IMR-90 (cell line): ENCODE measurements at regions not wholly inside any gene's neighbourhood (a gene's known extent, or its start where the extent isn't known, plus 50 kb on each side); places are given as distances from the start of the nearest gene placed in this dataset.

ENCODE experiments used
- ATAC-seq: fragments of 200-7000 bp; cut with Tn5 transposase; 2 replicates; pipeline ENCODE4 v1.9.1; 2020; ENCODE audit warnings: low read depth, mild to moderate bottlenecking, moderate library complexity
- BruUV-seq: library from RNA; stranded (reverse); fragments of 400-500 nt; replicated peaks from 2 replicates; lab custom pipeline; 2021; lab: Mats Ljungman, UMichigan
- CTCF ChIA-PET: fragments of 300-600 bp; formaldehyde crosslinking; extraction: SDS; loops from one replicate; lab custom pipeline; 2021; ENCODE audit warnings: antibody characterized with exemption; lab: Yijun Ruan, JAX
- POLR2A ChIA-PET: fragments of 300-600 bp; sonication (Branson Sonifier 250); formaldehyde crosslinking; loops from one replicate; lab custom pipeline; 2022; ENCODE audit warnings: antibody characterized with exemption; ENCODE audit not compliant: unreplicated experiment; lab: Charles Lee
- DNase-seq: peaks from one replicate; pipeline ENCODE4 v3.0.0; 2013
- H2AFZ ChIP-seq: replicated peaks from 2 replicates; pipeline ENCODE3; 2013; ENCODE audit warnings: low read length, mild to moderate bottlenecking; ENCODE audit not compliant: poor library complexity
- H2AK5ac ChIP-seq: 2 replicates; pipeline ENCODE4 v1.6.1; 2013; ENCODE audit warnings: low read depth, low read length, inconsistent platforms
- H2AK9ac ChIP-seq: replicated peaks from 2 replicates; pipeline ENCODE3; 2013; ENCODE audit warnings: mild to moderate bottlenecking, low read depth, low read length, moderate library complexity; ENCODE audit not compliant: poor library complexity
- H2BK120ac ChIP-seq: 2 replicates; pipeline ENCODE4 v1.6.1; 2013; ENCODE audit warnings: low read depth, low read length, inconsistent platforms
- H2BK15ac ChIP-seq: 3 replicates; pipeline ENCODE4 v1.6.1; 2013; ENCODE audit warnings: low read depth, low read length, inconsistent platforms
- H2BK20ac ChIP-seq: 2 replicates; pipeline ENCODE4 v1.6.1; 2013; ENCODE audit warnings: low read depth, mild to moderate bottlenecking, inconsistent platforms, low read length, moderate library complexity
- H2BK5ac ChIP-seq: 2 replicates; pipeline ENCODE4 v1.6.1; 2013; ENCODE audit warnings: mild to moderate bottlenecking, low read depth, low read length, inconsistent platforms; ENCODE audit not compliant: poor library complexity, severe bottlenecking
- H3K14ac ChIP-seq: replicated peaks from 2 replicates; pipeline ENCODE4 v1.6.1; 2013; ENCODE audit warnings: low read depth, low read length, inconsistent platforms
- H3K18ac ChIP-seq: 2 replicates; pipeline ENCODE4 v1.6.1; 2013; ENCODE audit warnings: low read depth, low read length, control low read depth
- H3K23ac ChIP-seq: 2 replicates; pipeline ENCODE4 v1.6.1; 2013; ENCODE audit warnings: low read depth, low read length, inconsistent platforms
- H3K27ac ChIP-seq: 2 replicates; pipeline ENCODE4 v1.5.1; 2013; ENCODE audit warnings: mild to moderate bottlenecking, control low read depth, low read length; ENCODE audit not compliant: insufficient read depth
- H3K27me3 ChIP-seq: 2 replicates; pipeline ENCODE4 v1.6.1; 2013; ENCODE audit warnings: low read length; ENCODE audit not compliant: control insufficient read depth, insufficient read depth
- H3K36me3 ChIP-seq: 2 replicates; pipeline ENCODE4 v1.6.1; 2013; ENCODE audit warnings: low read length, mixed read lengths; ENCODE audit not compliant: control insufficient read depth, insufficient read depth
- H3K4ac ChIP-seq: 2 replicates; pipeline ENCODE4 v1.6.1; 2013; ENCODE audit warnings: low read depth, low read length, inconsistent platforms
- H3K4me1 ChIP-seq: 2 replicates; pipeline ENCODE4 v1.6.1; 2013; ENCODE audit warnings: low read length, mixed read lengths; ENCODE audit not compliant: control insufficient read depth, insufficient read depth
- H3K4me2 ChIP-seq: 2 replicates; pipeline ENCODE4 v1.6.1; 2013; ENCODE audit warnings: low read depth, mild to moderate bottlenecking, control low read depth, low read length, moderate library complexity
- H3K4me3 ChIP-seq: 2 replicates; pipeline ENCODE4 v1.5.1; 2013; ENCODE audit warnings: low read depth, mild to moderate bottlenecking, control low read depth, low read length, moderate library complexity; ENCODE audit not compliant: insufficient read depth
- H3K56ac ChIP-seq: 2 replicates; pipeline ENCODE4 v1.6.1; 2013; ENCODE audit warnings: low read length, inconsistent platforms; ENCODE audit not compliant: insufficient read depth; ENCODE audit errors: extremely low read depth
- H3K79me1 ChIP-seq, 2 experiments: 2 replicates each; pipeline ENCODE4 v1.6.1; 2013; ENCODE audit warnings: low read length in 2 of 2, inconsistent platforms in 1 of 2, low read depth in 1 of 2
- H3K9ac ChIP-seq: 2 replicates; pipeline ENCODE4 v1.6.1; 2013; ENCODE audit warnings: low read depth, low read length, control low read depth
- H3K9me1 ChIP-seq: 2 replicates; pipeline ENCODE4 v1.6.1; 2013; ENCODE audit warnings: low read length, inconsistent platforms; ENCODE audit not compliant: insufficient read depth
- H3K9me3 ChIP-seq: 2 replicates; pipeline ENCODE4 v1.6.1; 2013; ENCODE audit warnings: low read length; ENCODE audit not compliant: control insufficient read depth, insufficient read depth
- H4K20me1 ChIP-seq: 2 replicates; pipeline ENCODE4 v1.6.1; 2013; ENCODE audit warnings: low read length, inconsistent platforms; ENCODE audit not compliant: insufficient read depth
- H4K5ac ChIP-seq: 2 replicates; pipeline ENCODE4 v1.6.1; 2013; ENCODE audit warnings: mild to moderate bottlenecking, low read depth, low read length, control low read depth
- H4K8ac ChIP-seq, 2 experiments: 2 replicates each; pipeline ENCODE4 v1.6.1; 2013; ENCODE audit warnings: low read depth in 2 of 2, low read length in 2 of 2, control low read depth in 1 of 2, inconsistent platforms in 1 of 2
- H4K91ac ChIP-seq: 2 replicates; pipeline ENCODE4 v1.6.1; 2013; ENCODE audit warnings: low read depth, low read length, inconsistent platforms; ENCODE audit not compliant: insufficient read depth
- MXI1 ChIP-seq: IDR thresholded peaks from 2 replicates; pipeline ENCODE4 v1.6.1; 2012; ENCODE audit warnings: low read depth, mild to moderate bottlenecking, low read length, moderate library complexity, borderline replicate concordance
- WGBS, 2 experiments: methylation state at CpG; one replicate each; pipeline versions ENCODE4 v1.1.5 to v1.1.7; 2013; ENCODE audit warnings: missing lambda C conversion rate in 2 of 2; ENCODE audit not compliant: insufficient read length in 1 of 2; ENCODE audit errors: extremely low coverage in 2 of 2; 5-methylcytosine and 5-hydroxymethylcytosine counted together
- dilution Hi-C: fragments of 300-500 bp; cut with HindIII; formaldehyde crosslinking; loops from one replicate; pipeline ENCODE4 v1.14.3; 2018; ENCODE audit warnings: low sequenced_read_pairs; ENCODE audit not compliant: unreplicated experiment
- in situ Hi-C: fragments of 300-500 bp; cut with MboI; formaldehyde crosslinking; loops from 3 replicates; pipeline ENCODE4 v1.14.3; 2019; ENCODE audit warnings: low sequenced_read_pairs, inconsistent platforms, mixed read lengths
- intact Hi-C: fragments of 100-400 bp; cut with micrococcal nuclease; formaldehyde crosslinking; loops from 2 replicates; pipeline ENCODE4 v1.10.0; 2022

DNA sequence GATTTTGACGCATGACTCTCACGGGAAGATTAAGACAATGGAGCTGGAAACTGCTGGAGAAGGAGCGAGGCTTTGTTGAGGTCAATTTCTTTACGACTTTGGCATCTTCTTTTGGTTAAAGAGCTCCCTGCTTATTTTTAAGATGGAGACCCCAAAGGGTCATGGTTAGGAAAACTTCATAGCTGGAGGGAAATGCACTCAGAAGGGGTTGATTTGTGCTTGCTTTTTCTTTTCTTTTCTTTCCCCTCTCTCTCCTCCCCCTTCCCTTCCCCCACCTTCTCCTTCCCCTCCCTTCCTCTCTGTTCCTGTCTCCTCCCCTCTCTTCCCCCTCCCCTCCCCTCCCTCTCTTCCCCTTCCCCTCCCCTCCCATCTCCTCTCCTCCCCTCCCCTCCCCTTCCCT, 79.0 kb downstream of the TNP1 start:
- Histone ChIP-seq H2AFZ (no peak overlapping the region), H3K23ac (no peak overlapping the region), H3K36me3 (no peaks in the 10 kb centered on the region), H3K27ac (no peak overlapping the region), H3K4me2 (no peak overlapping the region), H2BK20ac (0 out of 2 replicates have a peak overlapping the region, but pooled peaks have one; percentile 32), H3K27me3 (no peaks in the 10 kb centered on the region), H3K18ac (no peak overlapping the region), H2BK120ac (no peak overlapping the region), H3K9ac (no peak overlapping the region), H2BK5ac (no peak overlapping the region), H3K9me1 (no peaks in the 10 kb centered on the region), H3K4me3 (no peak overlapping the region), H3K14ac (no peak overlapping the region), H4K8ac (no peak overlapping the region), H4K5ac (no peak overlapping the region; the same call in 1 of the 2 replicates), H2BK15ac (no peak overlapping the region), H3K9me3 (no peaks in the 10 kb centered on the region), H4K91ac (no peak overlapping the region; the same call in 1 of the 2 replicates), H2AK9ac (no peak overlapping the region), H3K4me1 (peaks cover 2% of the 10 kb centered on the region; the same call in 1 of the 2 replicates), H4K20me1 (no peaks in the 10 kb centered on the region), H3K4ac (no peak overlapping the region), H3K56ac (no peak overlapping the region), H3K79me1 (no peaks in the 10 kb centered on the region), H2AK5ac (no peak overlapping the region)
- ATAC-seq (no peak), DNase-seq (no peak)
- WGBS, 2 experiments: 100% methylated on average over 1 of the region's 4 CpGs; no CpG with 5 or more reads in 1 of the 2 experiments
- in situ Hi-C loops: no loop called here
- CTCF ChIA-PET: no interaction called here
- intact Hi-C loops: no loop called here
- POLR2A ChIA-PET: interaction anchor here (0.7 kb wide), 1 partner anchor 8 kb away, joined by 3 read pairs; no protein-coding TSS in a partner anchor
- dilution Hi-C loops: no loop called here
- BruUV-seq: no TSS peak
- TF ChIP-seq MXI1: no peak
